ENCODE measurements at regions not wholly inside any gene's neighbourhood (a gene's known extent, or its start where the extent isn't known, plus 50 kb on each side); places are given as distances from the start of the nearest gene placed in this dataset.

DNA sequence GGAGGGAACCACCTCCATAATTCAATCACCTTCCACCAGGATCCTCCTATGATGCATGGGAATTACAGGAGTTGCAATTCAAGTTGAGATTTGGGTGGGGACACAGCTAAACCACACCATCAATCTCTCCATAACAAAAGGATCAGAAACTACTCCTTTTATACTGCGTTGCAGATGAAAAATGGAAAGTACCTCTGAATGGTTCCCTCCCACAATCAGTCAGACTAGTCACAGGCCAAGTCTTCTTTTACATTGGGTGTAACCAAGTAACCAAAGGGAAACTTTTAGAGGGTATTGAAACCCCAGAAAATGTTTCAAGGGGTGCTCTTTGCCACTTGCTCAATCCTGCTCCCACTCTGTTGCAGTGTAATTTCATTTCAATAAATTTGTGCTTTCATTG lies 504.3 kb upstream of the CNTN3 start:
- TF ChIP-seq POLR2A (IDR thresholded peaks at IDR 0.05; ENCODE audit: low read depth): no peak
- TF ChIP-seq CTCF (IDR thresholded peaks at IDR 0.05): no peak

Data from esophagus muscularis mucosa (tissue), 3 donors.